ENCODE measurements at regions not wholly inside any gene's neighbourhood (a gene's known extent, or its start where the extent isn't known, plus 50 kb on each side); places are given as distances from the start of the nearest gene placed in this dataset.

DNA sequence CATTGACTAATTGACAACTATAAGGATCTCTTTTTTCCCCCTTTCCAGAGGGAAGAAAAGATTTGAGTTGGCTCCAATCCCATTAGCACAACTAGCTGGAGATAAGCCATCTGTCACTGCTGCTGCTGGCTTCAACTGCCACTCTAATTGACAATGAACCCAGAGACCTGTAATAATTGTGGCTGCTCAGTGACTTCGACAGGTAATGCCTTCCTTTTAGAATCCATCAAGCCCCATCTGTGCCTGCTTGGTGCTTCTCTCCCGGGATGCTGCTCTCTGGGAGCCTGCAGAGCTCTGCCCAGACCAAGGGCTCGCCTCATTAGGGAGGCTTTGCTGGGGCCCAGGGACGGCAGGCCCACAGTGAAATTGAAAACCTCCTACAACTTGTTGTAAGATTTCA, 376.7 kb upstream of the SOX11 start:
- TF ChIP-seq POLR2AphosphoS5 (IDR thresholded peaks at IDR 0.05; ENCODE audit: borderline replicate concordance, low read depth, low read length) (no peak), EZH2 (IDR thresholded peaks at IDR 0.05) (no peak), FOXP2 (optimal IDR thresholded peaks at IDR 0.05; ENCODE audit: control extremely low read depth, extremely low read length, insufficient read depth) (no peak)
- Histone ChIP-seq H3K36me3 (ENCODE audit: insufficient read depth, low read length) (no peaks in the 10 kb centered on the region), H3K9ac (ENCODE audit: insufficient read length) (no peak overlapping the region), H3K27ac (no peak overlapping the region), H3K9me3 (ENCODE audit: low read depth, low read length) (no peaks in the 10 kb centered on the region), H3K4me3 (no peak overlapping the region)
- DNase-seq (ENCODE audit: low read depth, low spot score): no peak

DNA sequence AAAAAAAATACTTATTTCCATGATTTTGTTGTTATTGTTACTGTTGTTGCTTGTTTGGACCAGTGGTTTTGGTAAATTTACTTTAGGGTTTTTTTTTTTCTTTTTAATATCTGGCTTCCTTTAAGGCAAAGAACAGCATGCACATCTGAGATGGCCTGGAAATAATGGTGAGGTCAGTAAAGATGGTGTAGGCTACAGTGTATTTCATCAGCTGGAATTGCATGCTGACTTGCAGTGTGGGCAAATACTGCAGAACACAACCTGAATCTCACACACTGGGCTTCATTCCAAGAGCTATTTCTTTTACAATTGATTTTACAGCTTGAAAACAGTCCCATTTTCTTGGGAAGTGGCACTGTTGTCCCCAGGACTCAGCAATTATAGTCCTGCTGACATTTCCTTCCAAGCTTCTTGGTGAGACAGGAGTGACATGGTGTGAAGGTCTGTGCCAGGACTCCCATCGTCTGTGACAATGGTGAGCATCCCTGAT, 376.1 kb upstream of the SOX11 start:
- H3K27ac ChIP-seq: no peak overlapping the region
- DNase-seq (ENCODE audit: low read depth, low spot score): no peak

DNA sequence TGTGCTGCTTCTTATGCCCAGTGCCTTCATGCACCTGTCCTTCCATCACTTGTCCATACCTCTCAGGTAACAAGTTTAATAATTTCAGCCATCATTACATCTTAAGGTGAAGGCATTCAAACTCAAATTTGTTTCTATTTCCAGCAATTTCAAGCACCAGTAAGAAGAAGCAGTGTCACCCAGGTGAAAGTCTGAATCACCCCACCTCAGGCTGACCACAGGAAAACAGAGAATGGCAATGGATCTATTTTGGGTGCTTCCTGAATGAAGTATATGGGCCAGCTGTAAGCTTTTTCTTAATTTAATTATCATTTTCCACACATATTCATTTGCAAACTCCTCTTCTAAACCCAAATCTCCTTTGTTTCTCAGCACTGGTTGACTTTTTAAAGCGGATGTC, 372.7 kb upstream of the SOX11 start:
- Histone ChIP-seq H3K9me3 (ENCODE audit: low read depth, low read length) (no peaks in the 10 kb centered on the region), H3K9ac (ENCODE audit: insufficient read length) (no peak overlapping the region), H3K27ac (no peak overlapping the region), H3K36me3 (ENCODE audit: insufficient read depth, low read length) (no peaks in the 10 kb centered on the region), H3K4me3 (no peak overlapping the region)
- DNase-seq (ENCODE audit: low read depth, low spot score): no peak
- TF ChIP-seq FOXP2 (optimal IDR thresholded peaks at IDR 0.05; ENCODE audit: control extremely low read depth, extremely low read length, insufficient read depth) (no peak), EZH2 (IDR thresholded peaks at IDR 0.05) (no peak), POLR2AphosphoS5 (IDR thresholded peaks at IDR 0.05; ENCODE audit: borderline replicate concordance, low read depth, low read length) (no peak)

More for the DNA sequence above, 376.1 kb upstream of the SOX11 start:
- H3K4me3 ChIP-seq: no peak overlapping the region
- no peaks in the 10 kb centered on the region for H3K9me3 ChIP-seq (ENCODE audit: low read depth, low read length)
- no peaks in the 10 kb centered on the region for H3K36me3 ChIP-seq (ENCODE audit: insufficient read depth, low read length)
- H3K9ac ChIP-seq (ENCODE audit: insufficient read length): no peak overlapping the region
- TF ChIP-seq FOXP2 (optimal IDR thresholded peaks at IDR 0.05; ENCODE audit: control extremely low read depth, extremely low read length, insufficient read depth) (no peak), EZH2 (IDR thresholded peaks at IDR 0.05) (no peak), POLR2AphosphoS5 (IDR thresholded peaks at IDR 0.05; ENCODE audit: borderline replicate concordance, low read depth, low read length) (no peak)

DNA sequence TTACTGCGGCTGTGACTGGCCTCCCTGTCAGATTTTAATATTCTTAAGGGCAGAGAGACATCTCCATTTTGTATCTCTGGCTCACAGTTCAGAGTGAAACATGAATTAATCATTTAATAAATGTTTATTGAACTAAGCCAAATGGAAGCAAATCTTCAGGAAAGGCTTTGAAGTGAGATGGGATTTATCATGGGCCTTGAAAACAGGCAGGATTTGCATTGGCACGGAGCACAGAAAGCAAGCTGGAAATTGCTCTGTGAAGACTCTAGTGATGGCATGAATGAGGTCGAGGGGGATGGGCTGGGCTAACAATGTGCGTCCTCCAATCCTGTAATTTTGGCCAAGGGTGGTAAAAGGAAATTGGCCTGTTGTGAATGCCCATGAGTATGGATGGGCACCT, 369.8 kb upstream of the SOX11 start:
- Histone ChIP-seq H3K9me3 (ENCODE audit: low read depth, low read length) (no peaks in the 10 kb centered on the region), H3K4me3 (no peak overlapping the region), H3K9ac (ENCODE audit: insufficient read length) (no peak overlapping the region), H3K36me3 (ENCODE audit: insufficient read depth, low read length) (no peaks in the 10 kb centered on the region), H3K27ac (no peak overlapping the region)
- DNase-seq (ENCODE audit: low read depth, low spot score): no peak
- TF ChIP-seq POLR2AphosphoS5 (IDR thresholded peaks at IDR 0.05; ENCODE audit: borderline replicate concordance, low read depth, low read length) (no peak), EZH2 (IDR thresholded peaks at IDR 0.05) (no peak), FOXP2 (optimal IDR thresholded peaks at IDR 0.05; ENCODE audit: control extremely low read depth, extremely low read length, insufficient read depth) (no peak)

DNA sequence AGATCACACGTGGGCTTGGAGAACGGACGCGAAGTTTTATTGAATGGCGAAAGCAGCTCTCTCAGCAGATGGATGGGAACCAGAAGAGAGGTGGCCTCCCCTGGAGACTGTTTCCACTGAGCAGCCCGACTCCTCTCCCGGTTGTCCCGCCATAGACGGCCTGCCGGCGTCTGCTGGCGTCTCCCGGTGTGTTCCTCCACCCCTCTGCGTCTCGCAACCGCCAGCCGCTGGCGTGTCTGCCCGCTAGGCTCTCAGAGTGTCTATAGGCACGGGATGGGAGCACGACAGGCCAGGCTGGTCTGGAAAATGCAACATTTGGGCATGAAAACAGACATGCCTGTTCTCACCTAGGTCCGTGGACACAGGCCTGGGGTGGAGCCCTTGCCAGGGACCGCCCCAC, 366.7 kb upstream of the SOX11 start:
- H3K27ac ChIP-seq: no peak overlapping the region

DNA sequence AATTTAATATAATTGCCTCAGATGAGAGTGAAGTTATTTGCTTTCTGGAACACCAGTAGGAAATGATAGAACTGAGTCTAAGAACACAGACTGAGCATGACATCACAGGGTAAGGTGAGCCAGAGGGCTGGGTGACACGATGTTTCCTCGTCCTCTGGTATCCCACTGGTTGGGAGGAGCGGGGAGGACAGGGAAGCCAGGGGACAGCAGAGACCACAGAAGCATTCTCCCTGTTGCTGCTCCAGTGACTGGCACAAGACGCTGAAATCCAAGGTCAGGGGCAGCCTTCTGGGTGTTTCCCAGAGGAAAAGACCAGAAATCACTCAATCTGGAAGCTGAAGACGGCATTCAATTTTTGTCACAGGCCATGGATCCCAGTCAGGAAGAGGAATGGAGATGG, 363.4 kb upstream of the SOX11 start:
- DNase-seq (ENCODE audit: low read depth, low spot score): no peak
- Histone ChIP-seq H3K9ac (ENCODE audit: insufficient read length) (no peak overlapping the region), H3K4me3 (no peak overlapping the region), H3K36me3 (ENCODE audit: insufficient read depth, low read length) (no peaks in the 10 kb centered on the region), H3K27ac (no peak overlapping the region), H3K9me3 (ENCODE audit: low read depth, low read length) (no peaks in the 10 kb centered on the region)
- TF ChIP-seq POLR2AphosphoS5 (IDR thresholded peaks at IDR 0.05; ENCODE audit: borderline replicate concordance, low read depth, low read length) (no peak), FOXP2 (optimal IDR thresholded peaks at IDR 0.05; ENCODE audit: control extremely low read depth, extremely low read length, insufficient read depth) (no peak), EZH2 (IDR thresholded peaks at IDR 0.05) (no peak)

More for the DNA sequence above, 366.7 kb upstream of the SOX11 start:
- TF ChIP-seq FOXP2 (optimal IDR thresholded peaks at IDR 0.05; ENCODE audit: control extremely low read depth, extremely low read length, insufficient read depth): no peak
- Histone ChIP-seq H3K9me3 (ENCODE audit: low read depth, low read length) (no peaks in the 10 kb centered on the region), H3K36me3 (ENCODE audit: insufficient read depth, low read length) (no peaks in the 10 kb centered on the region), H3K4me3 (no peak overlapping the region), H3K9ac (ENCODE audit: insufficient read length) (no peak overlapping the region)
- DNase-seq (ENCODE audit: low read depth, low spot score): no peak

DNA sequence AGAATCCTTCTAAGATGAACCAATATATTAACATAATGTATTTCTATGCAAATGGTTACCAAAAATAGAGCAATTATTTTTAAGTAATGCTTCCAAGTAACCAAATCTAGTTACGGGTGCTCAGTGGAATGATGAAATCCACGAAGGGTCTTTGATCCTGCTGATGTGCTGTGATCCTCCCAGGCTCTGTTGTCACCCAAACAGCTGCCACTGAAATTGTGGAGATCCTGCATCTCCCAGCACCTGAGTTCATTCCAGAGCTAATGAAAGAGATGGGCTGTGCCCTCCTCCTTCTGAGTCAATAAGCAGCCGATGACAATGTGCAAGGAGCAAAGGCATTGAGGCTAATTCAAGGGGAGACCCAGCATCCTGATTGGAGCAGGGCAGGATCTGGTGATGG, 362.4 kb upstream of the SOX11 start:
- no peak overlapping the region for H3K27ac ChIP-seq
- H3K4me3 ChIP-seq: no peak overlapping the region
- no peak for DNase-seq (ENCODE audit: low read depth, low spot score)
- TF ChIP-seq POLR2AphosphoS5 (IDR thresholded peaks at IDR 0.05; ENCODE audit: borderline replicate concordance, low read depth, low read length) (no peak), FOXP2 (optimal IDR thresholded peaks at IDR 0.05; ENCODE audit: control extremely low read depth, extremely low read length, insufficient read depth) (no peak), EZH2 (IDR thresholded peaks at IDR 0.05) (no peak)
- no peaks in the 10 kb centered on the region for H3K9me3 ChIP-seq (ENCODE audit: low read depth, low read length)
- H3K9ac ChIP-seq (ENCODE audit: insufficient read length): no peak overlapping the region
- H3K36me3 ChIP-seq (ENCODE audit: insufficient read depth, low read length): no peaks in the 10 kb centered on the region

DNA sequence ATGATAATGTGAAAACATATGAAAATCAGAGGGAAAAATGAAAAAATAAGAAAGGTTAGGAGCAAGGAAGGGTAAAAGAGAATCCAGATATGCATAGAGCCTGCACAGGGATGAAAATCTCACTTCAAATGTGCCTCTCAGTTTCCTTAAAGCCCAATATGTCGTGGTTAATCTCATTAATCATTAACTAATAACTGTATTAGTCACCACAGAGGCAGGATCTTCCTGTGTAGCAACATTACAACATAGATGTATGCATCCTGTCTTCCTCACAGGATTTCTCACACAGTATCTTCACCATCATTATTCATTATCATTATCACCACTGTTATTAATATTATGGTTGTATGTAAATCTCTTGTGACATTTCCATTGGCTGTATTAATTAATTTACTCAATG, 361.2 kb upstream of the SOX11 start:
- no peak for DNase-seq (ENCODE audit: low read depth, low spot score)
- no peaks in the 10 kb centered on the region for H3K9me3 ChIP-seq (ENCODE audit: low read depth, low read length)

DNA sequence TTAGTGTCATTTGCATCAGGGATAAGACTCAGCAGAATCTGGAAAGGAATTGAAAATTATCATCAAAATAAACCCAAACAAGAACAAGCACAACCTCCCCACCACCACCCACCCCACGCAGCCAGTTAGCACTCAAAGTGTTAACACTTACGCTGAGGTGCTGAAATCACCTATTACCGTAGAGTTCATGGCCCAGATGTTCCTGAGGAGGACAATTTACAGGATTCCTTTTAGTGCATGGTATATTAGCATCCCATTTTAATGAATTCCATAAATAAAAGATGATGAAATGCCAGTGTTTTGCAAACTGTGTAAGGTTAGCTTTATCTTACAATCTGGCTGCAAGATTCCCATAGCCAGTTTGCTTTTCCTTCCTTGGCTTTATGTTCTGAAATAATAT, 359.3 kb upstream of the SOX11 start:
- H3K4me3 ChIP-seq: no peak overlapping the region
- H3K9me3 ChIP-seq (ENCODE audit: low read depth, low read length): no peaks in the 10 kb centered on the region
- no peak overlapping the region for H3K9ac ChIP-seq (ENCODE audit: insufficient read length)
- DNase-seq (ENCODE audit: low read depth, low spot score): no peak
- TF ChIP-seq FOXP2 (optimal IDR thresholded peaks at IDR 0.05; ENCODE audit: control extremely low read depth, extremely low read length, insufficient read depth) (no peak), EZH2 (IDR thresholded peaks at IDR 0.05) (no peak), POLR2AphosphoS5 (IDR thresholded peaks at IDR 0.05; ENCODE audit: borderline replicate concordance, low read depth, low read length) (no peak)
- no peaks in the 10 kb centered on the region for H3K36me3 ChIP-seq (ENCODE audit: insufficient read depth, low read length)
- H3K27ac ChIP-seq: no peak overlapping the region

More for the DNA sequence above, 361.2 kb upstream of the SOX11 start:
- Histone ChIP-seq H3K27ac (no peak overlapping the region), H3K4me3 (no peak overlapping the region), H3K36me3 (ENCODE audit: insufficient read depth, low read length) (no peaks in the 10 kb centered on the region), H3K9ac (ENCODE audit: insufficient read length) (no peak overlapping the region)
- TF ChIP-seq FOXP2 (optimal IDR thresholded peaks at IDR 0.05; ENCODE audit: control extremely low read depth, extremely low read length, insufficient read depth): no peak
- TF ChIP-seq POLR2AphosphoS5 (IDR thresholded peaks at IDR 0.05; ENCODE audit: borderline replicate concordance, low read depth, low read length): no peak
- no peak for TF ChIP-seq EZH2 (IDR thresholded peaks at IDR 0.05)
